ENCODE measurements at regions not wholly inside any gene's neighbourhood (a gene's known extent, or its start where the extent isn't known, plus 50 kb on each side); places are given as distances from the start of the nearest gene placed in this dataset.

- DNase-seq (ENCODE audit: low read depth in 1 of 2, low spot score in 1 of 2), result no peak
Observed at GRCh38 chr6:170048615-170049256, 242.1 kb downstream of the DLL1 start.

- DNase-seq (ENCODE audit: low read depth in 1 of 2, low spot score in 1 of 2), result no peak
Observed at GRCh38 chr6:170047823-170048222, 243.1 kb downstream of the DLL1 start.

GRCh38 chr6:170046791-170047626 is 243.9 kb downstream of the DLL1 start:
- no peak for DNase-seq (ENCODE audit: low read depth in 1 of 2, low spot score in 1 of 2)

GRCh38 chr6:170045981-170046667 is 244.8 kb downstream of the DLL1 start:
- DNase-seq (ENCODE audit: low read depth in 1 of 2, low spot score in 1 of 2), result no peak

- no peak for DNase-seq (ENCODE audit: low read depth in 1 of 2, low spot score in 1 of 2)
Observed at GRCh38 chr6:170045563-170045960, 245.3 kb downstream of the DLL1 start.

- DNase-seq (ENCODE audit: low read depth in 1 of 2, low spot score in 1 of 2), result no peak
Observed at GRCh38 chr6:170044836-170045562, 245.9 kb downstream of the DLL1 start.

- DNase-seq (ENCODE audit: low read depth in 1 of 2, low spot score in 1 of 2), result no peak
Observed at GRCh38 chr6:170043881-170044790, 246.7 kb downstream of the DLL1 start.

- no peak for DNase-seq (ENCODE audit: low read depth in 1 of 2, low spot score in 1 of 2)
Observed at GRCh38 chr6:170043150-170043819, 247.6 kb downstream of the DLL1 start.

- no peak for DNase-seq (ENCODE audit: low read depth in 1 of 2, low spot score in 1 of 2)
Observed at GRCh38 chr6:170042596-170043118, 248.2 kb downstream of the DLL1 start.

- DNase-seq (ENCODE audit: low read depth in 1 of 2, low spot score in 1 of 2), result no peak
Observed at GRCh38 chr6:170042123-170042522, 248.8 kb downstream of the DLL1 start.

GRCh38 chr6:170041526-170041925 is 249.4 kb downstream of the DLL1 start:
- DNase-seq (ENCODE audit: low read depth in 1 of 2, low spot score in 1 of 2), result no peak

GRCh38 chr6:170040906-170041305 is 250.0 kb downstream of the DLL1 start:
- DNase-seq (ENCODE audit: low read depth in 1 of 2, low spot score in 1 of 2), result no peak

GRCh38 chr6:170040115-170040500 is 250.8 kb downstream of the DLL1 start:
- no peak for DNase-seq (ENCODE audit: low read depth in 1 of 2, low spot score in 1 of 2)

- DNase-seq (ENCODE audit: low read depth in 1 of 2, low spot score in 1 of 2), result no peak
Observed at GRCh38 chr6:170039156-170040114, 251.4 kb downstream of the DLL1 start.

- no peak for DNase-seq (ENCODE audit: low read depth in 1 of 2, low spot score in 1 of 2)
Observed at GRCh38 chr6:170038708-170039107, 252.2 kb downstream of the DLL1 start.

GRCh38 chr6:170038251-170038650 is 252.6 kb downstream of the DLL1 start:
- DNase-seq (ENCODE audit: low read depth in 1 of 2, low spot score in 1 of 2), result no peak

GRCh38 chr6:170037541-170038250 is 253.2 kb downstream of the DLL1 start:
- DNase-seq (ENCODE audit: low read depth in 1 of 2, low spot score in 1 of 2), result no peak

- no peak for DNase-seq (ENCODE audit: low read depth in 1 of 2, low spot score in 1 of 2)
Observed at GRCh38 chr6:170036916-170037315, 254.0 kb downstream of the DLL1 start.

Measured in activated T-helper 1 cell treated with anti-CD3 and anti-CD28 coated beads, Interleukin-2, amount 50 U/mL, for 16 hours (primary cell).